Right lobe of liver (tissue), 6 donors: ENCODE measurements at regions not wholly inside any gene's neighbourhood (a gene's known extent, or its start where the extent isn't known, plus 50 kb on each side); places are given as distances from the start of the nearest gene placed in this dataset.

ENCODE experiments used
- ATAC-seq, 4 donors: fragments of 200-7000 bp; cut with Tn5 transposase; one replicate each; pipeline ENCODE4 v1.9.1; 2020; ENCODE audit warnings: mild to moderate bottlenecking in 4 of 4, moderate library complexity in 4 of 4
- DNase-seq, 3 donors: peaks; one replicate each; pipeline ENCODE4 v3.0.0-alpha.2; 2020
- H3K27ac ChIP-seq, 3 donors: fragments of 200-600 bp; one replicate each; pipeline ENCODE4 v1.8.0; 2022
- H3K27me3 ChIP-seq, 2 donors: fragments of 200-600 bp; one replicate each; pipeline ENCODE4 v1.8.0; 2022
- H3K36me3 ChIP-seq, 4 donors: fragments of 200-600 bp; sonication (generic) in 1 of 4; one replicate each; pipeline versions ENCODE4 v1.5.1 to v1.8.0; 2017 to 2022; ENCODE audit warnings: control low read depth in 1 of 4
- H3K4me1 ChIP-seq, 4 donors: fragments of 200-600 bp; sonication (generic) in 1 of 4; one replicate each; pipeline versions ENCODE4 v1.5.1 to v1.8.0; 2017 to 2022; ENCODE audit warnings: control low read depth in 1 of 4
- H3K4me3 ChIP-seq, 3 donors: fragments of 200-600 bp; one replicate each; pipeline ENCODE4 v1.8.0; 2022
- H3K9me3 ChIP-seq, 4 donors: fragments of 200-600 bp; sonication (generic) in 1 of 4; one replicate each; pipeline versions ENCODE4 v1.5.1 to v1.8.0; 2017 to 2022; ENCODE audit warnings: control low read depth in 1 of 4
- POLR2A ChIP-seq: fragments of 450-650 bp; IDR thresholded peaks from one replicate; pipeline ENCODE4 v1.6.1; 2017; ENCODE audit warnings: antibody characterized with exemption, mild to moderate bottlenecking
- WGBS: methylation state at CpG from one replicate; pipeline ENCODE4 v1.1.6; 2018; ENCODE audit warnings: low coverage, low lambda C conversion rate; ENCODE audit not compliant: insufficient coverage; ENCODE audit errors: missing lambda C conversion rate; 5-methylcytosine and 5-hydroxymethylcytosine counted together
- intact Hi-C, 2 donors: fragments of 100-400 bp; cut with DNase I; formaldehyde crosslinking; loops; one replicate each; pipeline versions ENCODE4 v1.11.2 to v1.14.1; 2022
- TF ChIP-seq, protein P1 (sequence below), 4 donors: fragments of 200-600 bp in 3 of 4; fragments of 450-650 bp in 1 of 4; IDR thresholded peaks; one replicate each; pipeline versions ENCODE4 v1.5.1 to v1.8.0; 2016 to 2022; ENCODE audit warnings: antibody characterized with exemption in 4 of 4, mild to moderate bottlenecking in 2 of 4
- donor health status: DM: no; HTN: yes; CAD: no.
- donor health status: DM: no; HTN: no; CAD: no.
- donor health status: DM: no; HTN: no; CAD: no.
- donor health status: DM: no; HTN: yes; CAD: no.
- donor health status: DM: no; HTN: yes; CAD: no.

DNA sequence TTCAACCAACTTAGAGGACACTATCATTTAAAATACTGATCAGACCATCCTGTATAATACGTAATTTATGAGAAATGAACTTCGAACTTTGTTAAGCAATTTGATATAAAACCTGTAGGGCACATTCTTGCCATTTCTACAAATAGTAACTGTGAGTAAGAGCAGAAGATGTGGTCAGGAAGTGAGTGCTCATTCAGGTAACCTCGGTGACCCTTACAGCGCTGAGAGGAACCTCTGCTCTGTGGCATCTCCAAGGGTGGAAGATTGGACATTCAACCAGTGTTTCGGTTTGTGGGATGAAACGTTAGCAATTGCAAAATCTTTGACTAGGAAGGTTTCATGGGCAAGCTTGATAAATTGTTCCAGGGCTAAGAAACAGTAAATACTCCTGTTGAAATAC lies 194.8 kb upstream of the IRX2 start:
- H3K9me3 ChIP-seq, result no peaks in the 10 kb centered on the region
- intact Hi-C loops, result no loop called here
- ATAC-seq (no peak), DNase-seq (no peak)
- H3K4me3 ChIP-seq, result no peak overlapping the region
- no peaks in the 10 kb centered on the region for H3K4me1 ChIP-seq
- H3K27ac ChIP-seq, result no peak overlapping the region
- no peaks in the 10 kb centered on the region for H3K36me3 ChIP-seq
- TF ChIP-seq, protein P1, sequence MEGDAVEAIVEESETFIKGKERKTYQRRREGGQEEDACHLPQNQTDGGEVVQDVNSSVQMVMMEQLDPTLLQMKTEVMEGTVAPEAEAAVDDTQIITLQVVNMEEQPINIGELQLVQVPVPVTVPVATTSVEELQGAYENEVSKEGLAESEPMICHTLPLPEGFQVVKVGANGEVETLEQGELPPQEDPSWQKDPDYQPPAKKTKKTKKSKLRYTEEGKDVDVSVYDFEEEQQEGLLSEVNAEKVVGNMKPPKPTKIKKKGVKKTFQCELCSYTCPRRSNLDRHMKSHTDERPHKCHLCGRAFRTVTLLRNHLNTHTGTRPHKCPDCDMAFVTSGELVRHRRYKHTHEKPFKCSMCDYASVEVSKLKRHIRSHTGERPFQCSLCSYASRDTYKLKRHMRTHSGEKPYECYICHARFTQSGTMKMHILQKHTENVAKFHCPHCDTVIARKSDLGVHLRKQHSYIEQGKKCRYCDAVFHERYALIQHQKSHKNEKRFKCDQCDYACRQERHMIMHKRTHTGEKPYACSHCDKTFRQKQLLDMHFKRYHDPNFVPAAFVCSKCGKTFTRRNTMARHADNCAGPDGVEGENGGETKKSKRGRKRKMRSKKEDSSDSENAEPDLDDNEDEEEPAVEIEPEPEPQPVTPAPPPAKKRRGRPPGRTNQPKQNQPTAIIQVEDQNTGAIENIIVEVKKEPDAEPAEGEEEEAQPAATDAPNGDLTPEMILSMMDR (IDR thresholded peaks at IDR 0.05), result no peak
- no peak for TF ChIP-seq POLR2A
- WGBS, result 54% methylated on average over 6 of the region's 6 CpGs
- H3K27me3 ChIP-seq, result no peaks in the 10 kb centered on the region

GRCh38 chr5:2936413-2936812 lies 184.9 kb upstream of the IRX2 start:
- no peak for ATAC-seq
- intact Hi-C loops, result no loop called here
- H3K4me1 ChIP-seq, result no peaks in the 10 kb centered on the region
- TF ChIP-seq, protein P1 (IDR thresholded peaks at IDR 0.05), result no peak
- TF ChIP-seq POLR2A, result no peak
- H3K27ac ChIP-seq, result no peak overlapping the region
- 52% methylated on average over 4 of the region's 4 CpGs for WGBS
- no peak overlapping the region for H3K4me3 ChIP-seq
- DNase-seq, result no peak
- no peaks in the 10 kb centered on the region for H3K36me3 ChIP-seq
- H3K27me3 ChIP-seq, result peaks cover 0 to 4% of the 10 kb centered on the region in 2 donors
- no peaks in the 10 kb centered on the region for H3K9me3 ChIP-seq

DNA sequence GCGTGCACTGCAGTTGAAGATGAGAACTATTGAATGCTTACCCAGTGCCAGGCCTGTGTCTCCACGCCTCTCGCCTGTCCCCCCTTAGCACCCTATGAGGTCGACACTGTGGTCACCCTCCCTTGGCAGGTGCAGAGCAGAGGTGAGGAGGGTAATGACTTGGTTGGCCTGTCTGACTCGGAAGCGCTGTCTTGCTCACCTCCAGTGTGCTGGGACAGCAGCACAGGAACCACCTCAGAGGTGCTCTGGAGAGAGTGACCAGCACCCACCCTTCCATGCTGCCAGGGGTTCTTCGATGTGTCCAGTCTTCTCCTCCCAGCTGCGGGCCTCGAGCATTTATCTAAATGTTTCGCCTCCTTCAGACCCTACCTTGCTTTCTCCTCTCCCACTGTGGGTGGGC lies 178.3 kb upstream of the IRX2 start:
- DNase-seq (no peak), ATAC-seq (no peak)
- Histone ChIP-seq H3K27ac (no peak overlapping the region), H3K9me3 (no peaks in the 10 kb centered on the region), H3K36me3 (no peaks in the 10 kb centered on the region), H3K4me3 (no peak overlapping the region), H3K27me3 (no peaks in the 10 kb centered on the region), H3K4me1 (no peaks in the 10 kb centered on the region)
- intact Hi-C loops, result no loop called here
- TF ChIP-seq, protein P1 (IDR thresholded peaks at IDR 0.05), result no peak
- no peak for TF ChIP-seq POLR2A
- WGBS, result 75% methylated on average over 4 of the region's 10 CpGs

DNA sequence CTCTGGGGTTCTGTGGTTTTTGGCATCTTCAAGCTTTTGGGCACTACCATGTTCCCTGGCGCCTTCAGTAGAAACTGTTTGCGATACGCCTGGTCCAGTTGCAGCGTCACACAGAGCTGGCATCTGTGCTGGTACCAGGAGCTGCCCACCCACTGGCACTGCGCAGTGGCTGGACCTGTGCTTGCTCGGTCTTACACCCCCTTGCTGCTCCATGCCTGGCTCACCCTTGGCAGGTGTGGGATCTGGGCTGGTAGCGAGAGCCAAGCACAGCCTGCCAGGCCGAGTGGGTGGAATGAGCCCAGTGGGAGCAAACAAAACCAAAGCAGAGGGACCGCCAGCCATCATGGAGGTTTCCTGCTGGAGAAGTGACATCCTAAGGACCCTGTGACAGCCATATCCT lies 170.2 kb upstream of the IRX2 start:
- intact Hi-C loops, result no loop called here
- TF ChIP-seq POLR2A, result no peak
- TF ChIP-seq, protein P1 (IDR thresholded peaks at IDR 0.05), result no peak
- ATAC-seq (no peak), DNase-seq (no peak)
- H3K27me3 ChIP-seq, result no peaks in the 10 kb centered on the region
- H3K36me3 ChIP-seq, result no peaks in the 10 kb centered on the region
- H3K4me1 ChIP-seq, result no peaks in the 10 kb centered on the region
- H3K9me3 ChIP-seq, result no peaks in the 10 kb centered on the region
- H3K27ac ChIP-seq, result no peak overlapping the region
- H3K4me3 ChIP-seq, result no peak overlapping the region
- 40% methylated on average over 1 of the region's 9 CpGs for WGBS

DNA sequence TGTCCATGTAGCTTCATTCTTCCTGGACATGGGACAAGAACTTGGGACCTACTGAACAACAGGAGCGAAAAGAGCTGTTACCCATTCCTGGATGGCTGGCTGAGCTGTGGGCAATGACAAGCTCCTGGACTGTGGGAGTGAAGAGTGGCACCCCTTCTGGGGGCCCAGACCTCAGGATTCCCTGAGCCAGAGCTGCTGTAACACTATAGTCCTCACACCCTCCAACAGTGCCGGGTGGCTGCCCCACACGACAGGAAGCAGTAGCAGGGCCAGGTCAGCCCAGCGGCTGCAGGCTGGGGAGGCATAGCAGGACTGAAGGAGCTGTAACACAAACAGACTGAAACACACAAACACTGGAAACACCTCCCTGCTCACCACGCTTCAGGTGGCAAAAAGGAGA lies 169.7 kb upstream of the IRX2 start:
- ATAC-seq, result no peak
- Histone ChIP-seq H3K4me3 (no peak overlapping the region), H3K36me3 (no peaks in the 10 kb centered on the region), H3K27me3 (no peaks in the 10 kb centered on the region), H3K4me1 (no peaks in the 10 kb centered on the region), H3K9me3 (no peaks in the 10 kb centered on the region), H3K27ac (no peak overlapping the region)
- WGBS, result 57% methylated on average over 4 of the region's 5 CpGs
- no peak for TF ChIP-seq POLR2A
- TF ChIP-seq, protein P1 (IDR thresholded peaks at IDR 0.05), result no peak
- intact Hi-C loops, result no loop called here
- DNase-seq, result no peak
